ENCODE measurements at regions not wholly inside any gene's neighbourhood (a gene's known extent, or its start where the extent isn't known, plus 50 kb on each side); places are given as distances from the start of the nearest gene placed in this dataset.

DNA sequence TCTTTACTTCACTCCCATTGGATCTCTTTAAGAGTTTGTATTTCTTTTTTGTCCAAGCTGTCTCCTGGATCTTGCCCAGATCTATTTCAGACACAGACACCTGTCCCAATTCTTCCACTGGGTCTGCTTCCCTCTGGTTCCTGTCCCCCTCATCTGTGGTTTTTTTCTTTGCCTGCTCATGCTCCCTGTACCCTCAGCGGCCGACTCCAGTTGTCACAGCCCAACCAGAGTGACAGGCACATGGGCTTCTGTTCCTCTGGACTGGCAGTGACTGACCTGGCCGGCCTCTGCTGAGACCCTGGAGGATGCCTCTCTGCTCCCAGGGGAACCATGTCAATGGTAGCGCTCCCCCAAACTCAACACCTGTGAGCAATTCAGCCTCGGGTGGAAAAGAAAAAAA is 142.6 kb downstream of the WSCD1 start:
- Histone ChIP-seq H3K18ac (ENCODE audit: low read length) (no peak overlapping the region), H3K14ac (ENCODE audit: low read length) (no peak overlapping the region), H4K8ac (ENCODE audit: low read depth, low read length) (no peak overlapping the region), H2BK120ac (ENCODE audit: low read depth, low read length) (no peak overlapping the region), H3K23ac (ENCODE audit: low read depth, low read length, poor library complexity) (no peak overlapping the region), H4K91ac (ENCODE audit: low read depth, low read length, poor library complexity) (no peak overlapping the region), H3K4me2 (ENCODE audit: insufficient read depth, low read length, poor library complexity, severe bottlenecking) (no peak overlapping the region), H3K9me3 (replicated peaks in 1 of 2; ENCODE audit: control insufficient read depth in 2 of 2, insufficient read depth in 1 of 2, low read depth in 1 of 2, low read length in 2 of 2) (no peaks in the 10 kb centered on the region), H3K4ac (ENCODE audit: low read length) (no peak overlapping the region), H3K27ac (replicated peaks; ENCODE audit: low read length) (no peak overlapping the region), H3K4me1 (ENCODE audit: control insufficient read depth in 2 of 2, insufficient read depth in 1 of 2, low read depth in 1 of 2, low read length in 2 of 2) (no peaks in the 10 kb centered on the region), H3K4me3 (ENCODE audit: low read length in 2 of 2) (no peak overlapping the region), H2BK5ac (ENCODE audit: low read length) (no peak overlapping the region), H3K9ac (ENCODE audit: low read depth, low read length, poor library complexity) (no peak overlapping the region), H2AK5ac (ENCODE audit: low read depth, low read length) (no peak overlapping the region), H2AFZ (ENCODE audit: low read length) (no peak overlapping the region), H3K79me1 (ENCODE audit: low read depth, low read length) (no peaks in the 10 kb centered on the region), H2BK12ac (ENCODE audit: low read length) (no peak overlapping the region), H3K27me3 (ENCODE audit: control insufficient read depth in 3 of 3, insufficient read depth in 3 of 3, low read depth in 1 of 3, low read length in 3 of 3) (no peaks in the 10 kb centered on the region), H2BK15ac (ENCODE audit: low read length) (no peak overlapping the region), H3K36me3 (replicated peaks in 1 of 2; ENCODE audit: control insufficient read depth in 2 of 2, insufficient read depth in 2 of 2, low read length in 2 of 2) (no peaks in the 10 kb centered on the region)
- DNase-seq (ENCODE audit: low spot score), result no peak
- no CpG with 5 or more reads among the region's 5 CpGs for WGBS, 2 donors (ENCODE audit: extremely low coverage in 2 of 2, insufficient read length in 2 of 2, insufficient replicate concordance in 1 of 2)

DNA sequence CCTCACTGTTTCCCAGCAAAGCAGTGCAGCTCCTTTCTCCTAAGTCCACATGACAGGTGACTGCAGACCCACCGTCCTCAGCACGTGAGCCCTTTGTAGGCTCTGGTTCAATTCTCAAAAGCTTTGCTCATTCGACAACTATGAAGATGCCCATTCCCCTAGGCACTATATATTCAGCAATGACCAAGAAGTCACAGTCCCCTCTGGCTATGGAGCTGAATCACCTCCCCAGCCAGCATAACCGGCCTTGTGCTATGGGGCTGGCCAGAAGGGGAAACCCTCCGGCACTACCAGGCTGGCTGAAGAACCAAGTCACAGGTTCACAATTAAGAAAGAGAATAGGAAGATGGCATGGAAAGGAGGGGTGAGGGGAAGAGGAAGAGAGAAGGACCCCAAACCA is 139.7 kb downstream of the WSCD1 start:
- Histone ChIP-seq H3K14ac (ENCODE audit: low read length) (no peak overlapping the region), H4K8ac (ENCODE audit: low read depth, low read length) (no peak overlapping the region), H3K4me2 (ENCODE audit: insufficient read depth, low read length, poor library complexity, severe bottlenecking) (no peak overlapping the region), H2BK15ac (ENCODE audit: low read length) (no peak overlapping the region), H3K4me1 (ENCODE audit: control insufficient read depth in 2 of 2, insufficient read depth in 1 of 2, low read depth in 1 of 2, low read length in 2 of 2) (peaks cover 7 to 9% of the 10 kb centered on the region in 2 donors), H3K27ac (replicated peaks; ENCODE audit: low read length) (no peak overlapping the region), H3K9ac (ENCODE audit: low read depth, low read length, poor library complexity) (no peak overlapping the region), H2AK5ac (ENCODE audit: low read depth, low read length) (no peak overlapping the region), H3K79me1 (ENCODE audit: low read depth, low read length) (no peaks in the 10 kb centered on the region), H3K23ac (ENCODE audit: low read depth, low read length, poor library complexity) (no peak overlapping the region), H2BK12ac (ENCODE audit: low read length) (no peak overlapping the region), H3K4me3 (ENCODE audit: low read length in 2 of 2) (no peak overlapping the region), H3K9me3 (replicated peaks in 1 of 2; ENCODE audit: control insufficient read depth in 2 of 2, insufficient read depth in 1 of 2, low read depth in 1 of 2, low read length in 2 of 2) (peaks cover 2% of the 10 kb centered on the region in 2 donors), H2BK120ac (ENCODE audit: low read depth, low read length) (no peak overlapping the region), H2BK5ac (ENCODE audit: low read length) (no peak overlapping the region), H3K36me3 (replicated peaks in 1 of 2; ENCODE audit: control insufficient read depth in 2 of 2, insufficient read depth in 2 of 2, low read length in 2 of 2) (no peaks in the 10 kb centered on the region), H3K4ac (ENCODE audit: low read length) (no peak overlapping the region), H4K91ac (ENCODE audit: low read depth, low read length, poor library complexity) (no peak overlapping the region), H2AFZ (ENCODE audit: low read length) (no peak overlapping the region), H3K18ac (ENCODE audit: low read length) (no peak overlapping the region), H3K27me3 (ENCODE audit: control insufficient read depth in 3 of 3, insufficient read depth in 3 of 3, low read depth in 1 of 3, low read length in 3 of 3) (no peaks in the 10 kb centered on the region)
- no peak for DNase-seq (ENCODE audit: low spot score)
- no CpG with 5 or more reads among the region's 5 CpGs for WGBS, 2 donors (ENCODE audit: extremely low coverage in 2 of 2, insufficient read length in 2 of 2, insufficient replicate concordance in 1 of 2)

DNA sequence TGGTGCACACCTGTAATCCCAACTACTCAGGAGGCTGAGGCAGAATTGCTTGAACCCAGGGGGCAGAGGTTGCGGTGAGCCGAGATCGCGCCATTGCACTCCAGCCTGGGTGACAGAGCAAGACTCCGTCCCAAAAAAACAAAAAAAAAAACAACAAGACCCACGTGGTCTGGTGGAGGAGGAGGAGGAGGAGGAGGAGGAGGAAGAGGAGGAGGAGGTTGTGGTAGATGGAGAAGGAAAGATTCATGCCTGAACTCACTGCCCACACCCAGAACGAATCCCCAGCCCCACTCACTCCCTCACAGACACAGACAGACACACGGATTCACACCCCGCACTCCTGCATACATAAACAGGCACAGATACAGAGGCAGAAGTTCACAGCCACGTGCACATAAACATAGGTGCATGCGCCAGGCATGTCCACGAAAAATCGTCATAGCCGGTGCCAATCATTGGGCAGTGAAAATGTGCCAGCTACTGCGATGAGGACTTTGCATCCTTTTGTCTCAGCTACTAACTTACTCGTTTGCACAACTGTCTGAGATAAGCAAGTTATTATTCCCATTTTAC is 138.5 kb downstream of the WSCD1 start:
- Histone ChIP-seq H2BK5ac (ENCODE audit: low read length) (no peak overlapping the region), H3K79me1 (ENCODE audit: low read depth, low read length) (no peaks in the 10 kb centered on the region), H3K14ac (ENCODE audit: low read length) (peak overlapping the region; percentile 42), H3K36me3 (replicated peaks in 1 of 2; ENCODE audit: control insufficient read depth in 2 of 2, insufficient read depth in 2 of 2, low read length in 2 of 2) (no peaks in the 10 kb centered on the region), H4K8ac (ENCODE audit: low read depth, low read length) (no peak overlapping the region), H3K18ac (ENCODE audit: low read length) (no peak overlapping the region), H2BK120ac (ENCODE audit: low read depth, low read length) (no peak overlapping the region), H2BK15ac (ENCODE audit: low read length) (no peak overlapping the region), H4K91ac (ENCODE audit: low read depth, low read length, poor library complexity) (no peak overlapping the region), H3K9ac (ENCODE audit: low read depth, low read length, poor library complexity) (no peak overlapping the region), H3K4me1 (ENCODE audit: control insufficient read depth in 2 of 2, insufficient read depth in 1 of 2, low read depth in 1 of 2, low read length in 2 of 2) (peaks cover 7 to 9% of the 10 kb centered on the region in 2 donors), H3K27me3 (ENCODE audit: control insufficient read depth in 3 of 3, insufficient read depth in 3 of 3, low read depth in 1 of 3, low read length in 3 of 3) (no peaks in the 10 kb centered on the region), H3K4ac (ENCODE audit: low read length) (no peak overlapping the region), H3K23ac (ENCODE audit: low read depth, low read length, poor library complexity) (no peak overlapping the region), H3K9me3 (replicated peaks in 1 of 2; ENCODE audit: control insufficient read depth in 2 of 2, insufficient read depth in 1 of 2, low read depth in 1 of 2, low read length in 2 of 2) (peaks cover 2% of the 10 kb centered on the region in 2 donors), H2BK12ac (ENCODE audit: low read length) (no peak overlapping the region), H3K4me3 (ENCODE audit: low read length in 2 of 2) (no peak overlapping the region), H2AFZ (ENCODE audit: low read length) (no peak overlapping the region), H3K27ac (replicated peaks; ENCODE audit: low read length) (no peak overlapping the region), H2AK5ac (ENCODE audit: low read depth, low read length) (no peak overlapping the region), H3K4me2 (ENCODE audit: insufficient read depth, low read length, poor library complexity, severe bottlenecking) (no peak overlapping the region)
- no CpG with 5 or more reads among the region's 16 CpGs for WGBS, 2 donors (ENCODE audit: extremely low coverage in 2 of 2, insufficient read length in 2 of 2, insufficient replicate concordance in 1 of 2)
- DNase-seq (ENCODE audit: low spot score), result no peak

DNA sequence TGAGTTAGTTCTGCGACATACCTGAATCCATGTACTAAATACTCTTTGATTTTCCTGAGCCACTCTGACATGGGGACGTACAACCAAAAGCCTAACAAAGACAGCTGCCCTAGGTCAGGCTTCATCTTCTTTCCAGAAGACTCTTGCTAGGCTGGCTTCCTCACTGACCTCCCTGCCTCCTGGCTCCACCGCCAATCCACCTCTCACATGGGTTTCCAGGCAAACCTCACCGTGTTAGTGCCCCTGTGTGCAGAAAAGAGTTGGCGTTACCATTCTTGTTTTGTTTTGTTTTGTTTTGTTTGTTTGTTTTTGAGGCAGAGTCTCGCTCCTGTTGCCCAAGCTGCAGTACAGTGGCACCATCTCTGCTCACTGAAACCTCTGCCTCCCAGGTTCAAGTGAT is 135.3 kb downstream of the WSCD1 start:
- Histone ChIP-seq H3K9me3 (replicated peaks in 1 of 2; ENCODE audit: control insufficient read depth in 2 of 2, insufficient read depth in 1 of 2, low read depth in 1 of 2, low read length in 2 of 2) (peaks cover 2% of the 10 kb centered on the region in 2 donors), H3K23ac (ENCODE audit: low read depth, low read length, poor library complexity) (no peak overlapping the region), H3K27ac (replicated peaks; ENCODE audit: low read length) (no peak overlapping the region), H4K91ac (ENCODE audit: low read depth, low read length, poor library complexity) (no peak overlapping the region), H3K14ac (ENCODE audit: low read length) (no peak overlapping the region), H2BK120ac (ENCODE audit: low read depth, low read length) (no peak overlapping the region), H3K4me2 (ENCODE audit: insufficient read depth, low read length, poor library complexity, severe bottlenecking) (no peak overlapping the region), H2AK5ac (ENCODE audit: low read depth, low read length) (no peak overlapping the region), H4K8ac (ENCODE audit: low read depth, low read length) (no peak overlapping the region), H2BK15ac (ENCODE audit: low read length) (no peak overlapping the region), H3K27me3 (ENCODE audit: control insufficient read depth in 3 of 3, insufficient read depth in 3 of 3, low read depth in 1 of 3, low read length in 3 of 3) (no peaks in the 10 kb centered on the region), H2BK12ac (ENCODE audit: low read length) (no peak overlapping the region), H3K36me3 (replicated peaks in 1 of 2; ENCODE audit: control insufficient read depth in 2 of 2, insufficient read depth in 2 of 2, low read length in 2 of 2) (no peaks in the 10 kb centered on the region), H3K18ac (ENCODE audit: low read length) (peak overlapping the region; percentile 22), H3K79me1 (ENCODE audit: low read depth, low read length) (no peaks in the 10 kb centered on the region), H3K4ac (ENCODE audit: low read length) (no peak overlapping the region), H3K4me3 (ENCODE audit: low read length in 2 of 2) (no peak overlapping the region), H2AFZ (ENCODE audit: low read length) (peak overlapping the region; percentile 46), H3K9ac (ENCODE audit: low read depth, low read length, poor library complexity) (no peak overlapping the region), H3K4me1 (ENCODE audit: control insufficient read depth in 2 of 2, insufficient read depth in 1 of 2, low read depth in 1 of 2, low read length in 2 of 2) (peaks cover 7 to 9% of the 10 kb centered on the region in 2 donors), H2BK5ac (ENCODE audit: low read length) (no peak overlapping the region)
- DNase-seq (ENCODE audit: low spot score), result no peak
- WGBS, 2 donors (ENCODE audit: extremely low coverage in 2 of 2, insufficient read length in 2 of 2, insufficient replicate concordance in 1 of 2), result no CpG with 5 or more reads among the region's 6 CpGs
